HG02938 (cell line): ENCODE measurements at regions not wholly inside any gene's neighbourhood (a gene's known extent, or its start where the extent isn't known, plus 50 kb on each side); places are given as distances from the start of the nearest gene placed in this dataset.

Experiments
- ATAC-seq: cut with Tn5 transposase; IDR thresholded peaks from one replicate; pipeline ENCODE4 v1.9.1; 2021; ENCODE audit warnings: mild to moderate bottlenecking, moderate library complexity; ENCODE audit not compliant: unreplicated experiment

DNA sequence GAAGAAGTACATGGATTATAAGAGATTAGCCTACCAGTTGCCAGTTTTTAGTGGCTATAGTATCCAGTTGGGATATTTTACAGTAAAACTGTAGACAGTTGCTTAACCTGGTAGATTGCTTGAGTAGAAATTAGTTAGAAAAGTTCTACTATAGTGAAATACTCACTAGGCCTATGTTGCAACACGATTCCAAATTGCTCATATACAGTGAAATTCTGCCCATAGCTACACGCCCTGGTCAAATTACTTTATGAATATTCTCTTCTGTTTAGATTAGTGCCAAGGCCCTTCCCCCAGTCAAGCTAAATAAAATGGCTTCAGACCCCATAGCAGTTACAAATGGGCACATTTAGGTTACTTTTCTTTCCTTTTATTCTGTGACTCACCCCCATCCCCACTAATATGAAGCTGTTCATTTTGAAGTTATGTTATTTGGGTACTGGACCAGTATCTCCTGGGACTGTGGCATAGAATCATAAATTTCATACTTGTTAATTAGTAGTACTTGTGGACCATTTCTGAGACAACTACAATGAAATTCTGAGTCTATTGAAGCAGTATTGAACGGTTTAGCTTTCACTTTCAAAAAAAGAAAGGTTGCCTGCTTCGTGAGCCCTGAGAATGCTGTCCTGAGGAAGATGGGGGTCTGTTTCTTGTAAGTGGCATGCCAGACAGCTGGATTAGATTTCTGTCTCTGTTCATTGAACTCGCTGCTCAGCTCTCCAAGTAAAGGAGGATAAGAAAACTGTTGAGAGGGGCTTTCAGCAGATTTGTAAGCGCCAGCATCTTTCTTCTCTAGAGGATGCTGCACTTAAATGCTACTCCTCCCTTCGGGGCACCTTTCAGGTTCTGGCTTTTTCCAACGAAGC lies 65.8 kb upstream of the CFAP20DC start:
- ATAC-seq: no peak

DNA sequence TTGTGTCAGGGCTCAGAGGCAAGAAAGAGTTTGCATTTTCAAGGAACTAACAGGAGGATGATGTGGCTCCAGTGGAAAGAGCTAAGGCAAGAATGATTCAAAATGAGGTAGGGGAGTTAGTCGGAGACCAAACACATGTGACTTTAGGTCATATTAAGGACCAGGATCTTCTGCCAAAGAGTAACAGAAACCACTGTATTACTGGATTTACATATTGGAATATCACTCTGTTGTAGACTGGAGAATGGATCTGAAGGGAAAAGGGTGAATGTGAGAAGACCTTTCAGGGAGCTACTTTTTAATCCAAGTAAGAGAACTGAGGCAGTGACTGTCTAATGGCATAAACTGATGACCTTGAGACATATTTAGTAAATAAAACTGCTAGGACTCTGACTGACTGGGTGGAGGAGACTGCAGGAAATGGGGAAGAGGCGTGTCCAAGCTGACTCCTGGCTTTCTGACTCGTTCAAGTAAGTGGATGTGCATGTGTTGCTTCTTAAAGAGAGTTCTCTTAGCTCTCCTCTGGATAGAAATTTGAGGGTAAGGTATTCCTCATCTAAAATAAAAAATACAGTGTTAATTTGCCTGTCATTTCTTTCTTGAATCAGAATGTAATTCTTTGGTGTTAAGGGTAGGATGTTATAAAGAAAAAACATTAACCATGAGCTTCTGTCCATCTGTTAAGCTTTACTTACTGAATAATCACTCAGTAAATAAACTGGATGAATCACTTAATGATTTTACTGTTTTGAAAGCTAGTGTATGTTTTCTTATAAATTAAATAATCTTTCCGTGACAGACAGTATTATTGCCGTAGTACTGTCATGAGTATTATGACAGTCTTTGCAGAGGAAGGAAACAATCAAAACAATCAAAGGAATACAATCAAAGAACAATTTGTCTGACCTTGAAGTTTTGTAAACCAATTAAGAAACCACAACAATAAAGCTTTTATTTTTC lies 58.3 kb upstream of the CFAP20DC start:
- no peak for ATAC-seq

DNA sequence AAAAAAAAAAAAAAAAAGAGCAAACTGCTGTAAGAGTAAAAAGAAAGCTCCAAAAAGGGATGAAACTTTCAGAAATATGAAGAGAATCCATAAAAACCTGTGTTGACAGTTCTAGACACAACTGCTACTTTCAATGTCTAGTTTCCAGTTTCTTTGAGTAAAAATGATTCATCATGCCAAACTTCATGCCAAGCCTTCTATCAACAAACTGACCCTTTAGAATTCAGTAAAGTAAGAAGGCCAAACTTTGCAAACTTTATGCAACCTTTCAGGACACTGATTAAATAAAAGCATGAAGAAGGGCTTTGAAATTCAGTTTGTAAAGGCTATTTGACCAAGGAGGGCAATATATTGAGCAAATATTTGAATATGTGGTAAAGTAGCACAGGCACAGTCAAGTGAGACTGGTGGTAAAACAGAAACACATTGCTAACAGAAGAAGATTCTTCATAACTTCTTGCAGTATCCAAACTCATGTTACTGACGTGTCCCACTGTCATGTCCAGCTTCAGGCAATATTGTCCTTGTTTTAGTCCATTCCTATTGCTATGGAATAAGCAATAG lies 56.3 kb upstream of the CFAP20DC start:
- no peak for ATAC-seq

DNA sequence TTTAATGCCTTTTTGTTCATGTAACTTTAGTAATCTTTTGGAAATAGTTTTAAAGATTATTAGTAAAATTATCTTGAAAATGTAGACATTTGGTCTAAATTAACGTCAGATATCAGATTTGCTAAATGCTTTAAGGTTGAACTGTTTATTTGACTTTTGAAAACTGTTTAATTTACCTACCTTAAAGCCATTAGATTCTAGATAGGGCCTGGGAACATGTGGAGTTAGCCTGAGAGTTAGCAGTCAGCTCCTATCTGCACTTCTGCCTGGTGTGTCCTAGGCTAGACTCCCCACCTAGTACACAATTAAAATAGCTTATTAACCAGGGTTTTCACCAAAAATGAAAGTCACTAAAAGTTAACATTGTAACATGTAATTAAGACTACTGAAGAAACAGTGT lies 53.7 kb upstream of the CFAP20DC start:
- no peak for ATAC-seq

- ATAC-seq: no peak
These were observed 51.5 kb upstream of the CFAP20DC start for GRCh38 chr3:59101231-59101736.
